SK-N-SH (cell line): ENCODE measurements at regions not wholly inside any gene's neighbourhood (a gene's known extent, or its start where the extent isn't known, plus 50 kb on each side); places are given as distances from the start of the nearest gene placed in this dataset.

Experiments
- CHD2 ChIP-seq: fragments of 150-350 bp; IDR thresholded peaks from 2 replicates; pipeline ENCODE4 v1.6.1; 2018; ENCODE audit warnings: low read length; ENCODE audit not compliant: partially characterized antibody
- CTCF ChIP-seq: fragments of 200-600 bp; sonication (generic); IDR thresholded peaks from 2 replicates; pipeline ENCODE4 v1.6.1; 2017; ENCODE audit warnings: antibody characterized with exemption, mild to moderate bottlenecking, moderate library complexity
- ELF1 ChIP-seq: IDR thresholded peaks from 2 replicates; pipeline ENCODE4 v1.4.0; 2012
- EZH2phosphoT487 ChIP-seq: fragments of 200-600 bp; sonication (generic); IDR thresholded peaks from 2 replicates; pipeline ENCODE4 v1.6.1; 2017; ENCODE audit warnings: low read depth, mixed run types, mild to moderate bottlenecking, antibody characterized with exemption, moderate library complexity, borderline replicate concordance
- FOXM1 ChIP-seq: IDR thresholded peaks from 2 replicates; pipeline ENCODE4 v1.4.0; 2012; ENCODE audit warnings: low read depth, mild to moderate bottlenecking
- RAD21 ChIP-seq: IDR thresholded peaks from 2 replicates; pipeline ENCODE4 v1.6.1; 2012; ENCODE audit warnings: mild to moderate bottlenecking, low read length
- RXRA ChIP-seq: IDR thresholded peaks from 2 replicates; pipeline ENCODE4 v1.4.0; 2012; ENCODE audit warnings: low read depth, mild to moderate bottlenecking, borderline replicate concordance
- SMC3 ChIP-seq: IDR thresholded peaks from 2 replicates; pipeline ENCODE4 v1.6.1; 2012; ENCODE audit warnings: low read depth, low read length, improper control_type of control experiment
- TCF12 ChIP-seq: IDR thresholded peaks from 2 replicates; pipeline ENCODE4 v1.4.0; 2012
- USF1 ChIP-seq: IDR thresholded peaks from 2 replicates; pipeline ENCODE4 v1.4.0; 2012; ENCODE audit warnings: low read depth, borderline replicate concordance
- YY1 ChIP-seq: IDR thresholded peaks from 2 replicates; pipeline ENCODE4 v1.4.0; 2012; ENCODE audit warnings: low read depth, mild to moderate bottlenecking
- TF ChIP-seq, protein P1 (sequence below): fragments of 150-350 bp; IDR thresholded peaks from 2 replicates; pipeline ENCODE4 v1.6.1; 2016; ENCODE audit warnings: mild to moderate bottlenecking, low read depth, low read length
- TF ChIP-seq, protein P2 (sequence below): IDR thresholded peaks from 2 replicates; pipeline ENCODE4 v1.6.1; 2012; ENCODE audit warnings: mild to moderate bottlenecking, low read depth, low read length, moderate library complexity

DNA sequence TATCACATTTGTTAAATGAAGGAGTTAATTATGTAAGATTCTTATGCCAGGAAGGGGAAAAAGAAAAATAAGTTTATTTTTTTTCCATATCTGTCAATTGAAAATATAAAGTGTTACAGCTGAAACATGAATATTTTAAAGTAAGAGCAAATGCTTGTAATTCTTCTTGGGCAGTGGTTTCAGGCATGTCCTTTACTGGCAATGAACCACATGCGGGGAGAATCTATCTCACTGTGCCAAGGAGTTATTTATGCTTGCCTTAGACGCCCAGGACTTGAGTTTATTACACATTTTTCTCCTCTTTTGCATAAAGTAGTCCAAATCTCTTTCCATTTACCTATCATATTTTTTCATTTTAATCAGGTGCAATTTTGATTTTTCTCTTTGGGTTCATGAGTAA lies 207.8 kb upstream of the NRIP1 start:
- TF ChIP-seq, protein P1, sequence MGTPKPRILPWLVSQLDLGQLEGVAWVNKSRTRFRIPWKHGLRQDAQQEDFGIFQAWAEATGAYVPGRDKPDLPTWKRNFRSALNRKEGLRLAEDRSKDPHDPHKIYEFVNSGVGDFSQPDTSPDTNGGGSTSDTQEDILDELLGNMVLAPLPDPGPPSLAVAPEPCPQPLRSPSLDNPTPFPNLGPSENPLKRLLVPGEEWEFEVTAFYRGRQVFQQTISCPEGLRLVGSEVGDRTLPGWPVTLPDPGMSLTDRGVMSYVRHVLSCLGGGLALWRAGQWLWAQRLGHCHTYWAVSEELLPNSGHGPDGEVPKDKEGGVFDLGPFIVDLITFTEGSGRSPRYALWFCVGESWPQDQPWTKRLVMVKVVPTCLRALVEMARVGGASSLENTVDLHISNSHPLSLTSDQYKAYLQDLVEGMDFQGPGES: no peak
- TF ChIP-seq, protein P2, sequence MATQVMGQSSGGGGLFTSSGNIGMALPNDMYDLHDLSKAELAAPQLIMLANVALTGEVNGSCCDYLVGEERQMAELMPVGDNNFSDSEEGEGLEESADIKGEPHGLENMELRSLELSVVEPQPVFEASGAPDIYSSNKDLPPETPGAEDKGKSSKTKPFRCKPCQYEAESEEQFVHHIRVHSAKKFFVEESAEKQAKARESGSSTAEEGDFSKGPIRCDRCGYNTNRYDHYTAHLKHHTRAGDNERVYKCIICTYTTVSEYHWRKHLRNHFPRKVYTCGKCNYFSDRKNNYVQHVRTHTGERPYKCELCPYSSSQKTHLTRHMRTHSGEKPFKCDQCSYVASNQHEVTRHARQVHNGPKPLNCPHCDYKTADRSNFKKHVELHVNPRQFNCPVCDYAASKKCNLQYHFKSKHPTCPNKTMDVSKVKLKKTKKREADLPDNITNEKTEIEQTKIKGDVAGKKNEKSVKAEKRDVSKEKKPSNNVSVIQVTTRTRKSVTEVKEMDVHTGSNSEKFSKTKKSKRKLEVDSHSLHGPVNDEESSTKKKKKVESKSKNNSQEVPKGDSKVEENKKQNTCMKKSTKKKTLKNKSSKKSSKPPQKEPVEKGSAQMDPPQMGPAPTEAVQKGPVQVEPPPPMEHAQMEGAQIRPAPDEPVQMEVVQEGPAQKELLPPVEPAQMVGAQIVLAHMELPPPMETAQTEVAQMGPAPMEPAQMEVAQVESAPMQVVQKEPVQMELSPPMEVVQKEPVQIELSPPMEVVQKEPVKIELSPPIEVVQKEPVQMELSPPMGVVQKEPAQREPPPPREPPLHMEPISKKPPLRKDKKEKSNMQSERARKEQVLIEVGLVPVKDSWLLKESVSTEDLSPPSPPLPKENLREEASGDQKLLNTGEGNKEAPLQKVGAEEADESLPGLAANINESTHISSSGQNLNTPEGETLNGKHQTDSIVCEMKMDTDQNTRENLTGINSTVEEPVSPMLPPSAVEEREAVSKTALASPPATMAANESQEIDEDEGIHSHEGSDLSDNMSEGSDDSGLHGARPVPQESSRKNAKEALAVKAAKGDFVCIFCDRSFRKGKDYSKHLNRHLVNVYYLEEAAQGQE: no peak
- no peak for TF ChIP-seq CTCF
- TF ChIP-seq RXRA: no peak
- TF ChIP-seq EZH2phosphoT487: no peak
- no peak for TF ChIP-seq RAD21
- no peak for TF ChIP-seq ELF1
- TF ChIP-seq YY1: no peak
- TF ChIP-seq FOXM1: no peak
- no peak for TF ChIP-seq TCF12
- no peak for TF ChIP-seq CHD2
- TF ChIP-seq USF1: no peak
- TF ChIP-seq SMC3: no peak
